Activated CD8-positive, alpha-beta T cell treated with anti-CD3 and anti-CD28 coated beads for 36 hours (primary cell): ENCODE measurements at regions not wholly inside any gene's neighbourhood (a gene's known extent, or its start where the extent isn't known, plus 50 kb on each side); places are given as distances from the start of the nearest gene placed in this dataset.

Experiments
- ATAC-seq: fragments of 200-7000 bp; cut with Tn5 transposase; one replicate; pipeline ENCODE4 v1.10.0; 2021; ENCODE audit warnings: mild to moderate bottlenecking, moderate library complexity
- CTCF ChIA-PET: fragments of 350-600 bp; sonication (Branson Sonifier 250); formaldehyde crosslinking; loops from one replicate; lab custom pipeline; 2021; ENCODE audit warnings: antibody characterized with exemption; lab: Charles Lee
- POLR2A ChIA-PET: fragments of 350-600 bp; sonication (Branson Sonifier 250); formaldehyde crosslinking; loops from one replicate; lab custom pipeline; 2021; ENCODE audit warnings: antibody characterized with exemption; lab: Charles Lee
- DNase-seq: peaks from one replicate; pipeline ENCODE4 v3.0.0-alpha.2; 2020
- H3K27ac Mint-ChIP-seq: one replicate; pipeline ENCODE4 v1.8.0; 2021; ENCODE audit warnings: mild to moderate bottlenecking, mixed read lengths
- H3K27me3 Mint-ChIP-seq: one replicate; pipeline ENCODE4 v1.8.0; 2021; ENCODE audit warnings: mixed read lengths
- H3K36me3 Mint-ChIP-seq: one replicate; pipeline ENCODE4 v1.8.0; 2021; ENCODE audit warnings: low read depth, mixed read lengths
- H3K4me1 Mint-ChIP-seq: one replicate; pipeline ENCODE4 v1.8.0; 2021; ENCODE audit warnings: low read depth, mixed read lengths
- H3K4me3 Mint-ChIP-seq: one replicate; pipeline ENCODE4 v1.8.0; 2021; ENCODE audit warnings: mild to moderate bottlenecking, moderate library complexity, mixed read lengths
- H3K9me3 Mint-ChIP-seq: one replicate; pipeline ENCODE4 v1.8.0; 2021; ENCODE audit warnings: mixed read lengths
- CTCF ChIP-seq: fragments of 200-600 bp; IDR thresholded peaks from one replicate; pipeline ENCODE4 v1.8.0; 2022; ENCODE audit warnings: antibody characterized with exemption, mild to moderate bottlenecking
- intact Hi-C: fragments of 100-400 bp; cut with micrococcal nuclease; formaldehyde crosslinking; loops from one replicate; pipeline ENCODE4 v1.10.0; 2022

- Mint-ChIP-seq H3K27me3 (no peaks in the 10 kb centered on the region), H3K4me3 (no peak overlapping the region), H3K9me3 (peaks cover 2% of the 10 kb centered on the region), H3K4me1 (no peaks in the 10 kb centered on the region), H3K36me3 (no peaks in the 10 kb centered on the region), H3K27ac (no peak overlapping the region)
- intact Hi-C loops: no loop called here
- ATAC-seq (no peak), DNase-seq (no peak)
- ChIA-PET POLR2A (no interaction called here), CTCF (no interaction called here)
- no peak for TF ChIP-seq CTCF
Measured at GRCh38 chr18:39596221-39596620, 2030.6 kb upstream of the CELF4 start.

GRCh38 chr18:39594206-39594605, 2028.6 kb upstream of the CELF4 start:
- H3K27me3 Mint-ChIP-seq: no peaks in the 10 kb centered on the region
- H3K9me3 Mint-ChIP-seq: peaks cover 4% of the 10 kb centered on the region
- CTCF ChIA-PET: no interaction called here
- no peak for TF ChIP-seq CTCF
- intact Hi-C loops: no loop called here
- no peaks in the 10 kb centered on the region for H3K36me3 Mint-ChIP-seq
- H3K27ac Mint-ChIP-seq: no peak overlapping the region
- no peaks in the 10 kb centered on the region for H3K4me1 Mint-ChIP-seq
- POLR2A ChIA-PET: no interaction called here
- ATAC-seq (no peak), DNase-seq (no peak)
- no peak overlapping the region for H3K4me3 Mint-ChIP-seq

- Mint-ChIP-seq H3K4me1 (no peaks in the 10 kb centered on the region), H3K36me3 (no peaks in the 10 kb centered on the region), H3K9me3 (peaks cover 2% of the 10 kb centered on the region), H3K4me3 (no peak overlapping the region), H3K27me3 (no peaks in the 10 kb centered on the region), H3K27ac (no peak overlapping the region)
- no peak for ATAC-seq
- intact Hi-C loops: no loop called here
- no peak for TF ChIP-seq CTCF
- ChIA-PET POLR2A (no interaction called here), CTCF (interaction anchor here (0.5 kb wide), 1 partner anchor 9 kb away, joined by 3 read pairs; no protein-coding TSS in a partner anchor)
- DNase-seq: no peak
Measured at GRCh38 chr18:39591649-39592048, 2026.1 kb upstream of the CELF4 start.

GRCh38 chr18:39589496-39589895, 2023.9 kb upstream of the CELF4 start:
- H3K4me1 Mint-ChIP-seq: no peaks in the 10 kb centered on the region
- H3K27me3 Mint-ChIP-seq: no peaks in the 10 kb centered on the region
- H3K9me3 Mint-ChIP-seq: peaks cover 2% of the 10 kb centered on the region
- ATAC-seq (no peak), DNase-seq (no peak)
- ChIA-PET POLR2A (no interaction called here), CTCF (no interaction called here)
- intact Hi-C loops: no loop called here
- no peaks in the 10 kb centered on the region for H3K36me3 Mint-ChIP-seq
- H3K4me3 Mint-ChIP-seq: no peak overlapping the region
- no peak for TF ChIP-seq CTCF
- H3K27ac Mint-ChIP-seq: no peak overlapping the region

GRCh38 chr18:39587586-39587985, 2022.0 kb upstream of the CELF4 start:
- Mint-ChIP-seq H3K27me3 (no peaks in the 10 kb centered on the region), H3K36me3 (no peaks in the 10 kb centered on the region), H3K4me3 (no peak overlapping the region), H3K27ac (no peak overlapping the region), H3K9me3 (peaks cover 2% of the 10 kb centered on the region), H3K4me1 (no peaks in the 10 kb centered on the region)
- ChIA-PET POLR2A (no interaction called here), CTCF (interaction anchor here (0.6 kb wide), 1 partner anchor 1020 kb away, joined by 3 read pairs; no protein-coding TSS in a partner anchor)
- no peak for TF ChIP-seq CTCF
- intact Hi-C loops: no loop called here
- no peak for DNase-seq
- no peak for ATAC-seq
